ENCODE measurements at regions not wholly inside any gene's neighbourhood (a gene's known extent, or its start where the extent isn't known, plus 50 kb on each side); places are given as distances from the start of the nearest gene placed in this dataset.
"Not testable (repeated sequence)": the region's sequence is repeated elsewhere in the genome, so short reads cannot be mapped to it uniquely, and the experiment has no call there.

- TF ChIP-seq CTCF (conservative IDR thresholded peaks at IDR 0.05 in 1 of 2, IDR thresholded peaks at IDR 0.05 in 1 of 2; ENCODE audit: low read depth in 1 of 2, low read length in 2 of 2), result no peak
- TF ChIP-seq EZH2 (IDR thresholded peaks at IDR 0.05; ENCODE audit: low read length, missing control alignments), result no peak
- Histone ChIP-seq H3K4me3 (replicated peaks in 1 of 4; ENCODE audit: control extremely low read depth in 1 of 4, insufficient read depth in 1 of 4, low read depth in 3 of 4, low read length in 4 of 4) (no peak overlapping the region), H3K4me1 (ENCODE audit: control insufficient read depth, extremely low read depth, insufficient read depth, low read length) (no peaks in the 10 kb centered on the region), H4K20me1 (ENCODE audit: control insufficient read depth, extremely low read depth, insufficient read depth, low read length) (no peaks in the 10 kb centered on the region), H3K36me3 (ENCODE audit: control insufficient read depth, insufficient read depth, low read length) (no peaks in the 10 kb centered on the region), H3K27me3 (ENCODE audit: control insufficient read depth, insufficient read depth, low read length) (no peaks in the 10 kb centered on the region), H3K9ac (ENCODE audit: insufficient read depth, low read length) (no peak overlapping the region), H3K9me3 (ENCODE audit: control insufficient read depth, insufficient read depth, low read depth, low read length) (no peaks in the 10 kb centered on the region), H2AFZ (ENCODE audit: low read length) (no peak overlapping the region), H3K27ac (ENCODE audit: insufficient read depth, low read length) (no peak overlapping the region), H3K79me2 (ENCODE audit: control insufficient read depth, insufficient read depth, low read length) (no peaks in the 10 kb centered on the region), H3K4me2 (ENCODE audit: extremely low read depth, insufficient read depth, low read length) (no peak overlapping the region)
- DNase-seq (ENCODE audit: low read depth in 2 of 2), result no peak
Measured at GRCh38 chr5:162593881-162594280, 526.3 kb downstream of the GABRG2 start.

- H3K79me2 ChIP-seq (ENCODE audit: control insufficient read depth, insufficient read depth, low read length), result no peaks in the 10 kb centered on the region
- no peaks in the 10 kb centered on the region for H3K36me3 ChIP-seq (ENCODE audit: control insufficient read depth, insufficient read depth, low read length)
- H3K9ac ChIP-seq (ENCODE audit: insufficient read depth, low read length), result no peak overlapping the region
- no peak for DNase-seq (ENCODE audit: low read depth in 2 of 2)
- H3K4me3 ChIP-seq (replicated peaks in 1 of 4; ENCODE audit: control extremely low read depth in 1 of 4, insufficient read depth in 1 of 4, low read depth in 3 of 4, low read length in 4 of 4), result no peak overlapping the region
- H3K4me2 ChIP-seq (ENCODE audit: extremely low read depth, insufficient read depth, low read length), result no peak overlapping the region
- H3K27me3 ChIP-seq (ENCODE audit: control insufficient read depth, insufficient read depth, low read length), result no peaks in the 10 kb centered on the region
- no peak for TF ChIP-seq CTCF (conservative IDR thresholded peaks at IDR 0.05 in 1 of 2, IDR thresholded peaks at IDR 0.05 in 1 of 2; ENCODE audit: low read depth in 1 of 2, low read length in 2 of 2)
- TF ChIP-seq EZH2 (IDR thresholded peaks at IDR 0.05; ENCODE audit: low read length, missing control alignments), result no peak
- no peaks in the 10 kb centered on the region for H4K20me1 ChIP-seq (ENCODE audit: control insufficient read depth, extremely low read depth, insufficient read depth, low read length)
- H3K9me3 ChIP-seq (ENCODE audit: control insufficient read depth, insufficient read depth, low read depth, low read length), result no peaks in the 10 kb centered on the region
- no peak overlapping the region for H2AFZ ChIP-seq (ENCODE audit: low read length)
- H3K27ac ChIP-seq (ENCODE audit: insufficient read depth, low read length), result no peak overlapping the region
- no peaks in the 10 kb centered on the region for H3K4me1 ChIP-seq (ENCODE audit: control insufficient read depth, extremely low read depth, insufficient read depth, low read length)
Measured at GRCh38 chr5:162603443-162604070, 536.0 kb downstream of the GABRG2 start.

GRCh38 chr5:162607879-162608278 is 540.3 kb downstream of the GABRG2 start:
- TF ChIP-seq EZH2 (IDR thresholded peaks at IDR 0.05; ENCODE audit: low read length, missing control alignments) (no peak), CTCF (conservative IDR thresholded peaks at IDR 0.05 in 1 of 2, IDR thresholded peaks at IDR 0.05 in 1 of 2; ENCODE audit: low read depth in 1 of 2, low read length in 2 of 2) (no peak)
- H3K9me3 ChIP-seq (ENCODE audit: control insufficient read depth, insufficient read depth, low read depth, low read length), result no peaks in the 10 kb centered on the region
- H3K36me3 ChIP-seq (ENCODE audit: control insufficient read depth, insufficient read depth, low read length), result no peaks in the 10 kb centered on the region
- no peaks in the 10 kb centered on the region for H3K27me3 ChIP-seq (ENCODE audit: control insufficient read depth, insufficient read depth, low read length)
- no peak for DNase-seq (ENCODE audit: low read depth in 2 of 2)
- no peaks in the 10 kb centered on the region for H3K4me1 ChIP-seq (ENCODE audit: control insufficient read depth, extremely low read depth, insufficient read depth, low read length)
- no peak overlapping the region for H3K4me3 ChIP-seq (replicated peaks in 1 of 4; ENCODE audit: control extremely low read depth in 1 of 4, insufficient read depth in 1 of 4, low read depth in 3 of 4, low read length in 4 of 4)
- H3K9ac ChIP-seq (ENCODE audit: insufficient read depth, low read length), result no peak overlapping the region
- H3K79me2 ChIP-seq (ENCODE audit: control insufficient read depth, insufficient read depth, low read length), result no peaks in the 10 kb centered on the region
- no peak overlapping the region for H3K4me2 ChIP-seq (ENCODE audit: extremely low read depth, insufficient read depth, low read length)
- H4K20me1 ChIP-seq (ENCODE audit: control insufficient read depth, extremely low read depth, insufficient read depth, low read length), result no peaks in the 10 kb centered on the region
- H2AFZ ChIP-seq (ENCODE audit: low read length), result no peak overlapping the region
- no peak overlapping the region for H3K27ac ChIP-seq (ENCODE audit: insufficient read depth, low read length)

- H2AFZ ChIP-seq (ENCODE audit: low read length); H3K4me3 ChIP-seq (replicated peaks in 1 of 4; ENCODE audit: control extremely low read depth in 1 of 4, insufficient read depth in 1 of 4, low read depth in 3 of 4, low read length in 4 of 4); H3K27me3 ChIP-seq (ENCODE audit: control insufficient read depth, insufficient read depth, low read length); H3K36me3 ChIP-seq (ENCODE audit: control insufficient read depth, insufficient read depth, low read length); H3K27ac ChIP-seq (ENCODE audit: insufficient read depth, low read length); DNase-seq (ENCODE audit: low read depth in 2 of 2); H3K9ac ChIP-seq (ENCODE audit: insufficient read depth, low read length); H3K9me3 ChIP-seq (ENCODE audit: control insufficient read depth, insufficient read depth, low read depth, low read length); H3K4me2 ChIP-seq (ENCODE audit: extremely low read depth, insufficient read depth, low read length); H3K4me1 ChIP-seq (ENCODE audit: control insufficient read depth, extremely low read depth, insufficient read depth, low read length); H4K20me1 ChIP-seq (ENCODE audit: control insufficient read depth, extremely low read depth, insufficient read depth, low read length); H3K79me2 ChIP-seq (ENCODE audit: control insufficient read depth, insufficient read depth, low read length): not testable (repeated sequence)
Measured at GRCh38 chr5:162621726-162622263, 554.2 kb downstream of the GABRG2 start.
